ENCODE measurements at regions not wholly inside any gene's neighbourhood (a gene's known extent, or its start where the extent isn't known, plus 50 kb on each side); places are given as distances from the start of the nearest gene placed in this dataset.

GRCh38 chr2:16357188-16357587 is 308.4 kb downstream of the CYRIA start:
- no peak for TF ChIP-seq POLR2AphosphoS5 (IDR thresholded peaks at IDR 0.05; ENCODE audit: insufficient read depth in 1 of 2, low read depth in 1 of 2)
- intact Hi-C loops (cut with DNase I): no loop called here
- H3K36me3 ChIP-seq: no peaks in the 10 kb centered on the region
- no peak overlapping the region for H3K4me3 ChIP-seq
- no peaks in the 10 kb centered on the region for H3K4me1 ChIP-seq
- no peaks in the 10 kb centered on the region for H3K9me3 ChIP-seq
- no peak for DNase-seq (ENCODE audit: extremely low spot score in 2 of 2)
- no peak overlapping the region for H3K27ac ChIP-seq
- no peaks in the 10 kb centered on the region for H3K27me3 ChIP-seq

GRCh38 chr2:16351541-16351940 is 314.1 kb downstream of the CYRIA start:
- Histone ChIP-seq H3K4me1 (no peaks in the 10 kb centered on the region), H3K9me3 (no peaks in the 10 kb centered on the region), H3K27ac (no peak overlapping the region), H3K4me3 (no peak overlapping the region), H3K36me3 (no peaks in the 10 kb centered on the region), H3K27me3 (no peaks in the 10 kb centered on the region)
- peak in 1 of 2 donors; percentile 22 for DNase-seq (ENCODE audit: extremely low spot score in 2 of 2)
- TF ChIP-seq CTCF (IDR thresholded peaks at IDR 0.05): no peak
- no peak for TF ChIP-seq POLR2A (IDR thresholded peaks at IDR 0.05)
- no peak for TF ChIP-seq POLR2AphosphoS5 (IDR thresholded peaks at IDR 0.05; ENCODE audit: insufficient read depth in 1 of 2, low read depth in 1 of 2)
- intact Hi-C loops (cut with DNase I): no loop called here

- Histone ChIP-seq H3K36me3 (no peaks in the 10 kb centered on the region), H3K4me3 (no peak overlapping the region), H3K27ac (no peak overlapping the region), H3K4me1 (no peaks in the 10 kb centered on the region), H3K9me3 (no peaks in the 10 kb centered on the region), H3K27me3 (no peaks in the 10 kb centered on the region)
- no peak for DNase-seq (ENCODE audit: extremely low spot score in 2 of 2)
- TF ChIP-seq POLR2AphosphoS5 (IDR thresholded peaks at IDR 0.05; ENCODE audit: insufficient read depth in 1 of 2, low read depth in 1 of 2) (no peak), POLR2A (IDR thresholded peaks at IDR 0.05) (no peak), CTCF (IDR thresholded peaks at IDR 0.05) (no peak)
- intact Hi-C loops (cut with DNase I): no loop called here
These were observed 314.5 kb downstream of the CYRIA start for GRCh38 chr2:16351137-16351536.

GRCh38 chr2:16350211-16350610 is 315.4 kb downstream of the CYRIA start:
- peak in 1 of 2 donors; percentile 27 for DNase-seq (ENCODE audit: extremely low spot score in 2 of 2)
- intact Hi-C loops (cut with DNase I): no loop called here
- Histone ChIP-seq H3K27me3 (no peaks in the 10 kb centered on the region), H3K4me3 (no peak overlapping the region), H3K9me3 (no peaks in the 10 kb centered on the region), H3K36me3 (no peaks in the 10 kb centered on the region), H3K27ac (no peak overlapping the region), H3K4me1 (no peaks in the 10 kb centered on the region)
- TF ChIP-seq POLR2AphosphoS5 (IDR thresholded peaks at IDR 0.05; ENCODE audit: insufficient read depth in 1 of 2, low read depth in 1 of 2) (no peak), POLR2A (IDR thresholded peaks at IDR 0.05) (no peak), CTCF (IDR thresholded peaks at IDR 0.05) (no peak)

GRCh38 chr2:16349811-16350210 is 315.8 kb downstream of the CYRIA start:
- TF ChIP-seq POLR2A (IDR thresholded peaks at IDR 0.05) (no peak), CTCF (IDR thresholded peaks at IDR 0.05) (no peak), POLR2AphosphoS5 (IDR thresholded peaks at IDR 0.05; ENCODE audit: insufficient read depth in 1 of 2, low read depth in 1 of 2) (no peak)
- Histone ChIP-seq H3K9me3 (no peaks in the 10 kb centered on the region), H3K4me3 (no peak overlapping the region), H3K27me3 (no peaks in the 10 kb centered on the region), H3K36me3 (no peaks in the 10 kb centered on the region), H3K27ac (no peak overlapping the region), H3K4me1 (no peaks in the 10 kb centered on the region)
- peak in 1 of 2 donors; percentile 49 for DNase-seq (ENCODE audit: extremely low spot score in 2 of 2)
- intact Hi-C loops (cut with DNase I): no loop called here
